Astrocyte (in vitro differentiated cells and primary cell): ENCODE measurements at regions not wholly inside any gene's neighbourhood (a gene's known extent, or its start where the extent isn't known, plus 50 kb on each side); places are given as distances from the start of the nearest gene placed in this dataset.

Source experiments
- EZH2 ChIP-seq: IDR thresholded peaks from 2 replicates; pipeline ENCODE4 v1.6.1; 2012; ENCODE audit warnings: mild to moderate bottlenecking, low read length, inconsistent platforms; ENCODE audit not compliant: insufficient read depth
- TF ChIP-seq, protein P1 (sequence below): IDR thresholded peaks from 2 replicates; pipeline ENCODE4 v1.5.1; 2011; ENCODE audit warnings: low read depth, mild to moderate bottlenecking, inconsistent platforms, low read length, moderate library complexity; ENCODE audit not compliant: insufficient read depth

DNA sequence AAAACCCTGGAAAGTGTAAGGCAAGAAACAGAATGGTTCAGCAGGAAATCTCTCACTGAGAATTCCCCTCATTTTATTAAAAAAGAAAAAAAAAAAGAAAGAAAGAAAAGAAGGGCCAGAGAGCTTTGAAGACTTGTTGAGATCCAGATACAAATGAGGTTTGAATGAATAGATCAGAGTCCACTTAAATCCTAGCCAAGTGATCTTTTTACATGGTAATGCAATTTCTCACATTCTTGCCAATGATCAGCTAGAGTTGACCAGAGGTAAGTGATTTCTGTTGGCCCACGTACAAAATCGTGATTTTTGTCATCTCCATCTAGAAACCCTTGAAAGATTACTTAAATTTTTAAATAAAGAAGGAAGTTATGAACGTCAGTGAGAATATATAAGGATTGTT, 261.5 kb upstream of the PCSK5 start:
- TF ChIP-seq, protein P1, sequence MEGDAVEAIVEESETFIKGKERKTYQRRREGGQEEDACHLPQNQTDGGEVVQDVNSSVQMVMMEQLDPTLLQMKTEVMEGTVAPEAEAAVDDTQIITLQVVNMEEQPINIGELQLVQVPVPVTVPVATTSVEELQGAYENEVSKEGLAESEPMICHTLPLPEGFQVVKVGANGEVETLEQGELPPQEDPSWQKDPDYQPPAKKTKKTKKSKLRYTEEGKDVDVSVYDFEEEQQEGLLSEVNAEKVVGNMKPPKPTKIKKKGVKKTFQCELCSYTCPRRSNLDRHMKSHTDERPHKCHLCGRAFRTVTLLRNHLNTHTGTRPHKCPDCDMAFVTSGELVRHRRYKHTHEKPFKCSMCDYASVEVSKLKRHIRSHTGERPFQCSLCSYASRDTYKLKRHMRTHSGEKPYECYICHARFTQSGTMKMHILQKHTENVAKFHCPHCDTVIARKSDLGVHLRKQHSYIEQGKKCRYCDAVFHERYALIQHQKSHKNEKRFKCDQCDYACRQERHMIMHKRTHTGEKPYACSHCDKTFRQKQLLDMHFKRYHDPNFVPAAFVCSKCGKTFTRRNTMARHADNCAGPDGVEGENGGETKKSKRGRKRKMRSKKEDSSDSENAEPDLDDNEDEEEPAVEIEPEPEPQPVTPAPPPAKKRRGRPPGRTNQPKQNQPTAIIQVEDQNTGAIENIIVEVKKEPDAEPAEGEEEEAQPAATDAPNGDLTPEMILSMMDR, result no peak
- no peak for TF ChIP-seq EZH2
